Kidney (tissue), 13 donors: ENCODE measurements at regions not wholly inside any gene's neighbourhood (a gene's known extent, or its start where the extent isn't known, plus 50 kb on each side); places are given as distances from the start of the nearest gene placed in this dataset.

Source experiments
- DNase-seq, 5 donors: peaks; one replicate each; pipeline ENCODE4 v3.0.0-alpha.2; 2013 to 2020
- FAIRE-seq: peaks from 2 replicates; lab custom pipeline; 2012; peaks lifted over from hg19 to GRCh38; lab: Jason Lieb, UNC
- H3K27ac ChIP-seq, 2 donors: one replicate each; pipeline ENCODE4 v1.7.0; 2013; ENCODE audit warnings: low read depth in 2 of 2, low read length in 2 of 2, inconsistent platforms in 1 of 2
- H3K27me3 ChIP-seq: one replicate; pipeline ENCODE4 v1.7.1; 2013; ENCODE audit warnings: low read length, inconsistent platforms; ENCODE audit not compliant: control insufficient read depth, insufficient read depth
- H3K36me3 ChIP-seq, 3 donors: one replicate each; pipeline versions ENCODE4 v1.7.0 to v1.7.1; 2013; ENCODE audit warnings: low read length in 3 of 3, control low read depth in 1 of 3, inconsistent platforms in 1 of 3; ENCODE audit not compliant: insufficient read depth in 3 of 3, control insufficient read depth in 2 of 3
- H3K4me1 ChIP-seq, 3 donors: one replicate each; pipeline versions ENCODE4 v1.7.0 to v1.7.1; 2013; ENCODE audit warnings: low read length in 3 of 3, inconsistent platforms in 1 of 3, low read depth in 1 of 3; ENCODE audit not compliant: control insufficient read depth in 2 of 3, insufficient read depth in 2 of 3
- H3K4me3 ChIP-seq, 3 donors: one replicate each; pipeline versions ENCODE4 v1.7.0 to v1.8.1; 2013; ENCODE audit warnings: low read length in 3 of 3, control low read depth in 1 of 3, inconsistent platforms in 1 of 3
- H3K9ac ChIP-seq, 3 donors: one replicate each; pipeline versions ENCODE4 v1.7.0 to v1.7.1; 2013; ENCODE audit warnings: low read length in 3 of 3, control low read depth in 1 of 3, inconsistent platforms in 1 of 3
- H3K9me3 ChIP-seq, 3 donors: one replicate each; pipeline versions ENCODE4 v1.7.0 to v1.7.1; 2013; ENCODE audit warnings: low read length in 3 of 3, control low read depth in 1 of 3, inconsistent platforms in 1 of 3; ENCODE audit not compliant: control insufficient read depth in 2 of 3, insufficient read depth in 1 of 3
- intact Hi-C: fragments of 100-400 bp; cut with DNase I; formaldehyde crosslinking; loops from one replicate; pipeline ENCODE4 v1.11.1; 2022
- TF ChIP-seq, protein P1 (sequence below): IDR thresholded peaks from 3 replicates; pipeline ENCODE4 v1.5.1; 2012; ENCODE audit warnings: mild to moderate bottlenecking, moderate library complexity, borderline replicate concordance; ENCODE audit not compliant: insufficient read depth; ENCODE audit errors: extremely low read depth
- donor health status: control.
- donor health status: control.
- donor health status: control.
- donor health status: control.
- donor health status: control.
- donor health status: DM: yes; HTN: yes; CAD: no.
- donor health status: Normal renal cell carcinoma (clear cell type).

DNA sequence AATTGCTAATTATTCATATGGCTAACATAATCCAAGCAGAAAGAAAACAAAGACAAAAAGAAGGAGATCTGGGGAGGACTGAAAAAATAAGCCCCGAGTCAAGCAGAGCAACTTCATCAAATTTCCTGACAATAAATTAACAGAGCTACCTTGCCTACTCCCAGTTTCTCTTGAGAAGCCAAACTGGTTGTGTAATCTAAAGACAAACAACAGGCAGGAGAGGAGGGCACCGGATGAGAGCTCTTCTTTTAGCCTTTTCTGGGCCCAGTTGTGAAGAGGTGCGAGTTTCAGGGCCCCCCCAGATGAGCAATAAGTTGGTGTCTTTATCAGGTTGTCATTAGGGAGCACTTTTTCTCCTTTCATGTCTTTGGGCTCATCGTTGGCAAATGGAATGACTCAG lies 197.1 kb upstream of the PCSK2 start:
- H3K9me3 ChIP-seq, result no peaks in the 10 kb centered on the region
- TF ChIP-seq, protein P1, sequence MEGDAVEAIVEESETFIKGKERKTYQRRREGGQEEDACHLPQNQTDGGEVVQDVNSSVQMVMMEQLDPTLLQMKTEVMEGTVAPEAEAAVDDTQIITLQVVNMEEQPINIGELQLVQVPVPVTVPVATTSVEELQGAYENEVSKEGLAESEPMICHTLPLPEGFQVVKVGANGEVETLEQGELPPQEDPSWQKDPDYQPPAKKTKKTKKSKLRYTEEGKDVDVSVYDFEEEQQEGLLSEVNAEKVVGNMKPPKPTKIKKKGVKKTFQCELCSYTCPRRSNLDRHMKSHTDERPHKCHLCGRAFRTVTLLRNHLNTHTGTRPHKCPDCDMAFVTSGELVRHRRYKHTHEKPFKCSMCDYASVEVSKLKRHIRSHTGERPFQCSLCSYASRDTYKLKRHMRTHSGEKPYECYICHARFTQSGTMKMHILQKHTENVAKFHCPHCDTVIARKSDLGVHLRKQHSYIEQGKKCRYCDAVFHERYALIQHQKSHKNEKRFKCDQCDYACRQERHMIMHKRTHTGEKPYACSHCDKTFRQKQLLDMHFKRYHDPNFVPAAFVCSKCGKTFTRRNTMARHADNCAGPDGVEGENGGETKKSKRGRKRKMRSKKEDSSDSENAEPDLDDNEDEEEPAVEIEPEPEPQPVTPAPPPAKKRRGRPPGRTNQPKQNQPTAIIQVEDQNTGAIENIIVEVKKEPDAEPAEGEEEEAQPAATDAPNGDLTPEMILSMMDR, result no peak
- no peaks in the 10 kb centered on the region for H3K36me3 ChIP-seq
- H3K4me3 ChIP-seq, result no peak overlapping the region
- H3K9ac ChIP-seq, result no peak overlapping the region
- DNase-seq (peak in 2 of 5 donors; percentile 6 to 17), FAIRE-seq (no peak)
- H3K27ac ChIP-seq, result no peak overlapping the region
- H3K27me3 ChIP-seq, result no peaks in the 10 kb centered on the region
- no peaks in the 10 kb centered on the region for H3K4me1 ChIP-seq
- intact Hi-C loops, result no loop called here

GRCh38 chr20:17036541-17036940 lies 190.3 kb upstream of the PCSK2 start:
- Histone ChIP-seq H3K36me3 (no peaks in the 10 kb centered on the region), H3K4me3 (no peak overlapping the region), H3K27ac (no peak overlapping the region), H3K4me1 (no peaks in the 10 kb centered on the region), H3K27me3 (no peaks in the 10 kb centered on the region), H3K9ac (no peak overlapping the region), H3K9me3 (no peaks in the 10 kb centered on the region)
- DNase-seq, result no peak
- TF ChIP-seq, protein P1, result no peak
- intact Hi-C loops, result no loop called here
- no peak for FAIRE-seq

DNA sequence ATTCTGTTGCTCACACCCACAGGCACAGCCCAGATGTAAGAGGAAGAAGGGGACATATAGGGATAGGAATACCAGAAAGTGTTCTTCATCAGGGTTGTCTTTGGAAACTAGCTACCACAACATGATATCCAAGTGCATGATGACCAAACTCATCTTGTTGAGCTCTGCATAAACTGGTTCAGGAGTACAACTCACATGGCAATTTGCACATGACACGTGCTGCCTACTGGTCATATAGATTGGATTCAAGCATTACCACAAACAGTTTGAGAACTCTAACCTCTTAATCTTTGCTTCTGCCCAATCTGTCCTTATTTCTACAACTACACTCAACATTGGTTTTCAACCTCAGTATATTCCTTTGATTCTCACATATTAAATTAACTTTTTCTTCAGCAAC lies 184.7 kb upstream of the PCSK2 start:
- H3K27ac ChIP-seq, result no peak overlapping the region

More for the DNA sequence above, 184.7 kb upstream of the PCSK2 start:
- TF ChIP-seq, protein P1, result no peak
- H3K27me3 ChIP-seq, result no peaks in the 10 kb centered on the region
- peaks cover 0 to 3% (median 0%) of the 10 kb centered on the region in 3 donors for H3K9me3 ChIP-seq
- DNase-seq, result no peak
- H3K4me3 ChIP-seq, result no peak overlapping the region
- H3K9ac ChIP-seq, result no peak overlapping the region
- no peak for FAIRE-seq
- no peaks in the 10 kb centered on the region for H3K4me1 ChIP-seq
- H3K36me3 ChIP-seq, result no peaks in the 10 kb centered on the region
- intact Hi-C loops, result no loop called here
